Body of pancreas (tissue), 4 donors: ENCODE measurements at regions not wholly inside any gene's neighbourhood (a gene's known extent, or its start where the extent isn't known, plus 50 kb on each side); places are given as distances from the start of the nearest gene placed in this dataset.

Source experiments
- CTCF ChIP-seq, 7 experiments: fragments of 450-650 bp in 4 of 7; fragments of 200-600 bp in 3 of 7; sonication (generic) in 3 of 7; IDR thresholded peaks; one replicate each; pipeline ENCODE4 v1.5.1; 2016 to 2019; ENCODE audit warnings: antibody characterized with exemption in 7 of 7
- POLR2A ChIP-seq, 3 donors: fragments of 450-650 bp; IDR thresholded peaks; one replicate each; pipeline ENCODE4 v1.6.1; 2016; ENCODE audit warnings: antibody characterized with exemption in 3 of 3, mild to moderate bottlenecking in 2 of 3

- TF ChIP-seq CTCF (IDR thresholded peaks at IDR 0.05): no peak
- TF ChIP-seq POLR2A (IDR thresholded peaks at IDR 0.05): no peak
Observed at GRCh38 chr7:373818-374705, 84.1 kb downstream of the FOXL3 start.
